A673 (cell line): ENCODE measurements at regions not wholly inside any gene's neighbourhood (a gene's known extent, or its start where the extent isn't known, plus 50 kb on each side); places are given as distances from the start of the nearest gene placed in this dataset.

Source experiments
- BruUV-seq: library from RNA; stranded (reverse); fragments of 400-500 nt; replicated peaks from 2 replicates; lab custom pipeline; 2021; lab: Mats Ljungman, UMichigan
- CTCF ChIA-PET: fragments of 300-600 bp; sonication (Branson Sonifier 250); formaldehyde crosslinking; loops from one replicate; lab custom pipeline; 2022; ENCODE audit warnings: antibody characterized with exemption; lab: Charles Lee
- POLR2A ChIA-PET: fragments of 300-600 bp; sonication (Branson Sonifier 250); formaldehyde crosslinking; loops from one replicate; lab custom pipeline; 2022; ENCODE audit warnings: antibody characterized with exemption; ENCODE audit not compliant: low non-redundant PET; lab: Charles Lee
- DNase-seq: peaks from one replicate; pipeline ENCODE4 v3.0.0-alpha.2; 2015; ENCODE audit warnings: low spot score
- H3K27ac ChIP-seq: fragments of 200-600 bp; sonication (generic); 2 replicates; pipeline ENCODE4 v1.5.1; 2016; ENCODE audit warnings: mixed run types, low read depth, mild to moderate bottlenecking, mixed read lengths, antibody characterized with exemption, low read length; ENCODE audit not compliant: poor library complexity, severe bottlenecking
- H3K27me3 ChIP-seq: fragments of 200-600 bp; sonication (generic); replicated peaks from 2 replicates; pipeline ENCODE4 v1.6.1; 2017; ENCODE audit warnings: mixed run types, low read depth, mild to moderate bottlenecking, mixed read lengths, antibody characterized with exemption, low read length; ENCODE audit not compliant: insufficient read depth, poor library complexity
- H3K36me3 ChIP-seq: fragments of 200-600 bp; sonication (generic); 2 replicates; pipeline ENCODE4 v1.6.1; 2016; ENCODE audit warnings: mixed run types, mild to moderate bottlenecking, mixed read lengths, antibody characterized with exemption, low read length; ENCODE audit not compliant: insufficient read depth, poor library complexity, severe bottlenecking
- H3K4me1 ChIP-seq: fragments of 200-600 bp; sonication (generic); 2 replicates; pipeline ENCODE4 v1.6.1; 2017; ENCODE audit warnings: mixed run types, mild to moderate bottlenecking, mixed read lengths, antibody characterized with exemption, low read length; ENCODE audit not compliant: insufficient read depth, poor library complexity, severe bottlenecking
- H3K4me3 ChIP-seq: fragments of 200-600 bp; sonication (generic); 2 replicates; pipeline ENCODE4 v1.5.1; 2016; ENCODE audit warnings: low read depth, mixed run types, mild to moderate bottlenecking, mixed read lengths, low read length; ENCODE audit not compliant: poor library complexity, severe bottlenecking
- H3K9me3 ChIP-seq: fragments of 200-600 bp; sonication (generic); 2 replicates; pipeline ENCODE4 v1.6.1; 2016; ENCODE audit warnings: mixed run types, low read depth, mild to moderate bottlenecking, mixed read lengths, antibody characterized with exemption, low read length; ENCODE audit not compliant: poor library complexity, severe bottlenecking
- CTCF ChIP-seq: fragments of 300-800, 200-600 bp; sonication (generic); conservative IDR thresholded peaks from 2 replicates; pipeline ENCODE4 v1.5.1; 2017; ENCODE audit warnings: low read depth, mild to moderate bottlenecking, antibody characterized with exemption, low read length, moderate library complexity, mixed read lengths
- EZH2 ChIP-seq: fragments of 200-600 bp; sonication (generic); IDR thresholded peaks from 2 replicates; pipeline ENCODE4 v1.6.1; 2017; ENCODE audit warnings: borderline replicate concordance, low read depth, mild to moderate bottlenecking, mixed read lengths, antibody characterized with exemption, low read length; ENCODE audit not compliant: poor library complexity, severe bottlenecking
- intact Hi-C: fragments of 100-400 bp; cut with micrococcal nuclease; formaldehyde crosslinking; loops from one replicate; pipeline ENCODE4 v1.10.0; 2022; ENCODE audit not compliant: unreplicated experiment

GRCh38 chr12:124195567-124195942 is 99.3 kb upstream of the RFLNA start:
- BruUV-seq = no TSS peak

GRCh38 chr12:124196236-124196635 is 98.7 kb upstream of the RFLNA start:
- Histone ChIP-seq H3K27ac (no peak overlapping the region), H3K9me3 (no peaks in the 10 kb centered on the region), H3K36me3 (no peaks in the 10 kb centered on the region), H3K4me3 (no peak overlapping the region), H3K4me1 (no peaks in the 10 kb centered on the region), H3K27me3 (no peaks in the 10 kb centered on the region)
- no peak for TF ChIP-seq EZH2
- intact Hi-C loops = no loop called here
- BruUV-seq = no TSS peak
- CTCF ChIA-PET = no interaction called here
- POLR2A ChIA-PET = no interaction called here
- DNase-seq = no peak

More at GRCh38 chr12:124195567-124195942, 99.3 kb upstream of the RFLNA start:
- Histone ChIP-seq H3K27me3 (no peaks in the 10 kb centered on the region), H3K27ac (no peak overlapping the region), H3K4me1 (no peaks in the 10 kb centered on the region), H3K9me3 (no peaks in the 10 kb centered on the region), H3K4me3 (no peak overlapping the region), H3K36me3 (no peaks in the 10 kb centered on the region)
- no peak for DNase-seq
- TF ChIP-seq CTCF = no peak
- TF ChIP-seq EZH2 = no peak
- intact Hi-C loops = no loop called here
- POLR2A ChIA-PET = no interaction called here
- CTCF ChIA-PET = no interaction called here

- no peak for DNase-seq
- BruUV-seq = no TSS peak
- TF ChIP-seq EZH2 = no peak
- TF ChIP-seq CTCF = no peak
- Histone ChIP-seq H3K27ac (no peak overlapping the region), H3K27me3 (no peaks in the 10 kb centered on the region), H3K9me3 (peaks cover 8% of the 10 kb centered on the region), H3K36me3 (no peaks in the 10 kb centered on the region), H3K4me3 (no peak overlapping the region), H3K4me1 (no peaks in the 10 kb centered on the region)
- CTCF ChIA-PET = no interaction called here
- POLR2A ChIA-PET = no interaction called here
- intact Hi-C loops = no loop called here
Measured at GRCh38 chr12:124201248-124201647, 93.6 kb upstream of the RFLNA start.

- H3K9me3 ChIP-seq = peaks cover 8% of the 10 kb centered on the region
- no peak overlapping the region for H3K27ac ChIP-seq
- intact Hi-C loops = no loop called here
- no peaks in the 10 kb centered on the region for H3K4me1 ChIP-seq
- no peaks in the 10 kb centered on the region for H3K27me3 ChIP-seq
- ChIA-PET CTCF (no interaction called here), POLR2A (no interaction called here)
- TF ChIP-seq EZH2 = no peak
- TF ChIP-seq CTCF = no peak
- H3K36me3 ChIP-seq = no peaks in the 10 kb centered on the region
- no TSS peak for BruUV-seq
- DNase-seq = no peak
- H3K4me3 ChIP-seq = no peak overlapping the region
Measured at GRCh38 chr12:124203176-124203575, 91.7 kb upstream of the RFLNA start.
